ENCODE measurements at regions not wholly inside any gene's neighbourhood (a gene's known extent, or its start where the extent isn't known, plus 50 kb on each side); places are given as distances from the start of the nearest gene placed in this dataset.
A peak's percentile ranks its signal among the peaks of the same experiment; 100 is the strongest.
"Not testable (repeated sequence)": the region's sequence is repeated elsewhere in the genome, so short reads cannot be mapped to it uniquely, and the experiment has no call there.

- TF ChIP-seq KLF6 (CRISPR knock-in tag; IDR thresholded peaks at IDR 0.05; ENCODE audit: borderline replicate concordance) = 0 out of 2 replicates have a peak, but pooled peaks have one; percentile 42
- TF ChIP-seq THRB (CRISPR knock-in tag; conservative IDR thresholded peaks at IDR 0.05) = peak; percentile 94
- peak; percentile 94 for TF ChIP-seq SUPT5H (IDR thresholded peaks at IDR 0.05)
- TF ChIP-seq, protein P1, sequence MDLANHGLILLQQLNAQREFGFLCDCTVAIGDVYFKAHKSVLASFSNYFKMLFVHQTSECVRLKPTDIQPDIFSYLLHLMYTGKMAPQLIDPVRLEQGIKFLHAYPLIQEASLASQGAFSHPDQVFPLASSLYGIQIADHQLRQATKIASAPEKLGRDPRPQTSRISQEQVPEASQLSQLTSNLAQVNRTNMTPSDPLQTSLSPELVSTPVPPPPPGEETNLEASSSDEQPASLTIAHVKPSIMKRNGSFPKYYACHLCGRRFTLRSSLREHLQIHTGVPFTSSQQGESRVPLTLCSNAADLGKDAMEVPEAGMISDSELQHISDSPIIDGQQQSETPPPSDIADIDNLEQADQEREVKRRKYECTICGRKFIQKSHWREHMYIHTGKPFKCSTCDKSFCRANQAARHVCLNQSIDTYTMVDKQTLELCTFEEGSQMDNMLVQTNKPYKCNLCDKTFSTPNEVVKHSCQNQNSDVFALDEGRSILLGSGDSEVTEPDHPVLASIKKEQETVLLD (IDR thresholded peaks at IDR 0.05) = peak; percentile 49; the same call in 1 of the 2 replicates
- peak; percentile 48; the same call in 1 of the 2 replicates for TF ChIP-seq TOE1 (IDR thresholded peaks at IDR 0.05; ENCODE audit: borderline replicate concordance)
- not testable (repeated sequence) for TF ChIP-seq TOE1 (CRISPR knock-in tag; IDR thresholded peaks at IDR 0.05; ENCODE audit: borderline replicate concordance, low read depth); ID3 (CRISPR knock-in tag; IDR thresholded peaks at IDR 0.05)
- peak; percentile 97 for TF ChIP-seq OTX1 (CRISPR knock-in tag; IDR thresholded peaks at IDR 0.05)
- TF ChIP-seq ID3 (tag; IDR thresholded peaks at IDR 0.05) = peak; percentile 66
- TF ChIP-seq RBM22 (IDR thresholded peaks at IDR 0.05; ENCODE audit: low read depth, low read length, poor library complexity, severe bottlenecking) = peak; percentile 31
- peak; percentile 69 for TF ChIP-seq CHD1 (IDR thresholded peaks at IDR 0.05; ENCODE audit: low read length)
- peak; percentile 91; the same call in 1 of the 2 replicates for TF ChIP-seq GATAD2A (IDR thresholded peaks at IDR 0.05)
- peak; percentile 38 for TF ChIP-seq HDAC3 (IDR thresholded peaks at IDR 0.05; ENCODE audit: borderline replicate concordance, partially characterized antibody)
- TF ChIP-seq, protein P2, sequence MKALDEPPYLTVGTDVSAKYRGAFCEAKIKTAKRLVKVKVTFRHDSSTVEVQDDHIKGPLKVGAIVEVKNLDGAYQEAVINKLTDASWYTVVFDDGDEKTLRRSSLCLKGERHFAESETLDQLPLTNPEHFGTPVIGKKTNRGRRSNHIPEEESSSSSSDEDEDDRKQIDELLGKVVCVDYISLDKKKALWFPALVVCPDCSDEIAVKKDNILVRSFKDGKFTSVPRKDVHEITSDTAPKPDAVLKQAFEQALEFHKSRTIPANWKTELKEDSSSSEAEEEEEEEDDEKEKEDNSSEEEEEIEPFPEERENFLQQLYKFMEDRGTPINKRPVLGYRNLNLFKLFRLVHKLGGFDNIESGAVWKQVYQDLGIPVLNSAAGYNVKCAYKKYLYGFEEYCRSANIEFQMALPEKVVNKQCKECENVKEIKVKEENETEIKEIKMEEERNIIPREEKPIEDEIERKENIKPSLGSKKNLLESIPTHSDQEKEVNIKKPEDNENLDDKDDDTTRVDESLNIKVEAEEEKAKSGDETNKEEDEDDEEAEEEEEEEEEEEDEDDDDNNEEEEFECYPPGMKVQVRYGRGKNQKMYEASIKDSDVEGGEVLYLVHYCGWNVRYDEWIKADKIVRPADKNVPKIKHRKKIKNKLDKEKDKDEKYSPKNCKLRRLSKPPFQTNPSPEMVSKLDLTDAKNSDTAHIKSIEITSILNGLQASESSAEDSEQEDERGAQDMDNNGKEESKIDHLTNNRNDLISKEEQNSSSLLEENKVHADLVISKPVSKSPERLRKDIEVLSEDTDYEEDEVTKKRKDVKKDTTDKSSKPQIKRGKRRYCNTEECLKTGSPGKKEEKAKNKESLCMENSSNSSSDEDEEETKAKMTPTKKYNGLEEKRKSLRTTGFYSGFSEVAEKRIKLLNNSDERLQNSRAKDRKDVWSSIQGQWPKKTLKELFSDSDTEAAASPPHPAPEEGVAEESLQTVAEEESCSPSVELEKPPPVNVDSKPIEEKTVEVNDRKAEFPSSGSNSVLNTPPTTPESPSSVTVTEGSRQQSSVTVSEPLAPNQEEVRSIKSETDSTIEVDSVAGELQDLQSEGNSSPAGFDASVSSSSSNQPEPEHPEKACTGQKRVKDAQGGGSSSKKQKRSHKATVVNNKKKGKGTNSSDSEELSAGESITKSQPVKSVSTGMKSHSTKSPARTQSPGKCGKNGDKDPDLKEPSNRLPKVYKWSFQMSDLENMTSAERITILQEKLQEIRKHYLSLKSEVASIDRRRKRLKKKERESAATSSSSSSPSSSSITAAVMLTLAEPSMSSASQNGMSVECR (CRISPR knock-in tag; IDR thresholded peaks at IDR 0.05) = peak; percentile 84
- TF ChIP-seq TEAD1 (CRISPR knock-in tag; IDR thresholded peaks at IDR 0.05) = peak; percentile 72 to 90
- TF ChIP-seq ARNT (IDR thresholded peaks at IDR 0.05) = peak; percentile 30 to 67; a peak in 1 of 4 replicates
These were observed 107.9 kb upstream of the TPTE start (continued) for GRCh38 chr21:10413247-10414120.
